HG03045 (cell line): ENCODE measurements at regions not wholly inside any gene's neighbourhood (a gene's known extent, or its start where the extent isn't known, plus 50 kb on each side); places are given as distances from the start of the nearest gene placed in this dataset.
"Not testable (repeated sequence)": the region's sequence is repeated elsewhere in the genome, so short reads cannot be mapped to it uniquely, and the experiment has no call there.

Experiments used
- ATAC-seq: cut with Tn5 transposase; IDR thresholded peaks from one replicate; pipeline ENCODE4 v1.9.1; 2021; ENCODE audit warnings: mild to moderate bottlenecking, moderate library complexity; ENCODE audit not compliant: unreplicated experiment

DNA sequence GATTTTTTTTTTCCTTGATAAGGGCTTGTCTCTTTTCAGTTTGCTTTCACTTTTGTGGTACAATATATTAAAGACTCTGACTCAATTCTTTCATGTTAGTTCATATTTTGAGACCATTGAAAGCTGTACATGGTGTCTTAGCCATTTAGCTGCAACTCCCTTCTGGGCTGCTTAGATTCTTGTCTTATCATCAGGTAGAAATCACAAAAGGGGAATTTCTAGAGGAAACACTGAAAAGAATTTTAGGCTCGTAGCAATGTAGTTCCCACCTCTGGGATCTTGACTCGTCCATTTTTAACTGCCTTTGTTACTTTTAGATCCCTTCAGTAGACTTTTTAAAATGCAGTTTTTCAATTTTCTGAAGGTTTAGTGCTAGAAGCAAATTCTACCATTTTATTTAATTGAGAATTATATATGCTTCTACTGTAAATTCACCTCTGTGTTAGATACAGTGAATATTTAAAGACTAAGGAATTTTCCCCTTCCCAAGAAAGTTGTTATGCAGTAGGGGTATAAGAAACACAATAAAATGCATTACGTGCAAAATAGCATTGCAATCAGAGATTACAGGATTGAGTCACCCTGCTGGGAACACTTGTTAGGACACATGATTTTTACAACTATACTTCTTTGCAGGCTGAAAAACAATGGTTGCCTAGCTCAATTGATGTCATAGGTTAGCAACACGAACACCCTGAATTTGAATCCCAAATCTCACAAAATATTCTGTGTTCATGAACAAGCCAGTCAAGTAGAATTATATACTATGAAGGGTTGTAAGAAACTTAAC lies 772.7 kb downstream of the PDCD6IP start:
- ATAC-seq, result no peak

DNA sequence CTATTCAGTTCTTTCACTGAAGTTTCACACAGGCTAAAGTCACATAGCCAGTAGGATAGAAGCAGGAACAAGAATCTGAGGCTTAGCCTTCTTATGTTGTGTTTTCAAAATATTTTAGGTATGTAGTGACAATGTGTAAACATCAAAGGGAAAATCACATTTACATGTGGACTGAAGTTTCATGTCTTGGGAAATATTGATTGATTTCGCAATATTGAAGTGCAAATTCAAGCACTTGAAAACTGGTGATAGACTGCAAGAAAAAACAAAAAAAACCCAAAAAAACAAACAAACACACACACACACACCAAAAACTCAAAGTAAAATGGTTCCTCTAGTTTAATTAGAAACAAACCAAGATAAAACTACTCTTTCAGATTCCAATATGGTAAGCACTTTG lies 773.3 kb downstream of the PDCD6IP start:
- ATAC-seq, result no peak

DNA sequence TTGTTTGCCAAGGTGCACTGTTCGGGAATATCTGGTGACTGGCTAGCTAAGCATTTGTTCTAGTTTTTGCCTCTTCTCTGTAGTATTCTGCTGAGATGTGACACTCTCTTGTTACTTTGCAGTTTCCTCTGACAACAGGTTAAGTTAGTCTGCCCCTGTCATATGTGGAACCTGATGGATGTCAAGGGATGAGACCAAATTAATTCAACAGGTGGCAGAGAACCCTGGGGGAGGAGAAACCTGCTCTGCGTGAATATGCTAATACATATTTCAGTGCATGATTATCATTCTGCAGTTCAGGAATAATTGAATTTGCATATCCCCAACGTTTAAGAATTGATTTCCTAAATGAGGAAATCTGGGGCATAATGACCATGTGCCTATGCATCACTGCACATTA lies 777.3 kb downstream of the PDCD6IP start:
- ATAC-seq, result no peak

DNA sequence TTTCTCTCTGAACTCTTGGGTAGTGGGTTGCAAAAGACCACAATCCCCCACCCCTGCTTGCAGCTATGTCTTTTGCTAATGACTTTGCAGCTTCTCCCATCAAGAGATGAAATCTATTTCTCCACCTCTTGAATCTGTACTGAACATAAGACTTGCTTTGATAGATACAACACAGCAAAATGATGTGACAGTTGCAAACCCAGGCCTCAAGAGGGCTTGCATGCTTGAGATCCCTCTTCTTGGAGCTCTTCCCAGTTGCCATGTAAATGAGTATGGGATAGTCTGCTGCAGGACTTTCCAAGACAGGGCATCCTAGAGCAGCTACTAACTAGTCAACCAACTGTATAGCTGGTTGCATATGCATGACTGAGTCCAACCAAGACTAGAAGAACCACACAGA lies 783.6 kb downstream of the PDCD6IP start:
- ATAC-seq, result no peak

DNA sequence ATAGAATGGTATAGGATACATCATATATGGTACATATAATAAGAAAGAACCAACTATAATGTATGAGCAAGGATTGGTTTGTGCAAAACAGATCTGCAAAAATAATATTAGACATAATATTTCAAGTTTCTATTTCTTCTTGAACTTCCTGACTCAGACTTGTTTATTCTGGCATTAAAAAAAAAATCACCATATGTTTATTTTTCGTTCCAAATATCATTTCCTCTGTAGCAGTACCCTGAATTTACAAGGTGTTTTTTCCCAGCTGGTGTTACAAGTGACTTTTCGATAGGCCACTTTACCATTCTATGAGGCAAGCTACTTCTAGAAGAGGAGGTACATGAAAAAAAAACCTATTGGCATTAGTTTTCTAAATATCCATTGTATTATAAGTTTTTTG lies 785.0 kb downstream of the PDCD6IP start:
- no peak for ATAC-seq

DNA sequence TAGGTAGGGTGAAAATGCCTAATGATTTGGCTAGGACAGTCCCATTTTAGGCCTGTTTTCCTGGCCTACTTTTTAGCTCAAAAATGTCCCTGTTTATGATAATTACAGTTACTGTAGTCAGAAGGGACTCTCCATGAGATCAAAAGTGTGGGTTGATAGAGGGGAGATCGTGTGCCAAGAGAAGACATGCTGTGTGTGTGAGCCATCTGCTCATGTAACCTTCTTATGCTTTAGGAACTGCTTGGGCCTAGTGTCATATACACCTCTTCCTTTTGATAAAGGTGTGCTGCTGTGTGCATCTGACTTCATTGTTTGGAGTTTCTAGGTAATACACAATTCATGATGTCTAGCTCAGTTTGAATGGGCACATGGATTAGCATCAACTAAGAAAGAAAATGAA lies 786.5 kb downstream of the PDCD6IP start:
- no peak for ATAC-seq

DNA sequence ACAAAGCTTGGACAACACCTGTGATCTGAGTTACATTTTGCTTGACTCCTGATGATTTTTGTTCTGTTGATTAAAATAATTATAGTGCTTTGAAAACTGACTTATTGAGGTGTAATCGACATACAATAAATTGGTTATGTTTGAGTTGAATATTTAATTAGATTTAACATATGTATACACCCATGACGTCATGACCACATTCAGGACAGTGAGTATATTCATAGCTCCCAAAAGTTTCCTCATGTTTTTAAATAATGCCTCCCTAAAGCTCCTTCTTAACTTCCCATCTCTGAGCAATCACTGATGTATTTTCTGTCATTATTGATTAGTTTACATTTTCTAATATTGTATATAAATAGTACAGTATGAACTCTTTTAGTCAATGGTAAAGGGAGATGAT lies 801.2 kb downstream of the PDCD6IP start:
- ATAC-seq, result no peak

DNA sequence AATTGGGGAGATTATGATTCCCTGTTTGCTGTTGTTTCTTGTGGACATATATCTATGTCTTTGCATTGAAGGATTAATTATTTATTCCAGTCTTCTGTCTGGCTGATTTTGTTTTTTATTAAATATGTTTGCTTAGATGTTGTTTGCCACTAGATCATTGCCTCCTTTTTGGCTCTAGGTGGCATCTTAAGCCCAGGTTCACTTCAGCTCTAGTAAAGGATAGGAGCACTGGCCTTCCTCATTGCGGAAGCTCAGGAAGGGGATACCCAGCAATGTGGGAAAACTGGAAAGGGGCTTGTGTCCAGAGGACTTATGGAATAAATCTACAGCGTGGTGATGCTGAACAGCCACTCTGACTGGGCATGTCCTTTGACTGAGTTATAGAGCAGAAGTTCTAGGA lies 821.6 kb downstream of the PDCD6IP start:
- no peak for ATAC-seq

DNA sequence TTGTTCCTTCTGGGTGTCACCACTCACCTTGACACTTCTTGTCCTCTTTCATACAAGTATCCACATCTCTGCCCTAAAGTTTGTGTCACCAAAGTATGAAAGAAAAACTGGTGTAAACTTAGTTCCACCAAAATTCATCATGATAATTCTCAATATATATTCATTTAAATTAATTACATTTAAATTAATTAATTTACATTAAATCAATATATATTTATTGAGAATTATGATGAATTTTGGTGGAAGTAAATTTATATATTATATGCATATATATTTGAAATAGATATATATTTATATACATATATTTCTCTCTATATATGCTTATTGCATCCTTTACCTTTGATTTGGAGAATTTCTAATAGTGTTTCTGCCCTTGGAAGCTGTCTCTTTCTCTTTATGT lies 828.3 kb downstream of the PDCD6IP start:
- no peak for ATAC-seq

DNA sequence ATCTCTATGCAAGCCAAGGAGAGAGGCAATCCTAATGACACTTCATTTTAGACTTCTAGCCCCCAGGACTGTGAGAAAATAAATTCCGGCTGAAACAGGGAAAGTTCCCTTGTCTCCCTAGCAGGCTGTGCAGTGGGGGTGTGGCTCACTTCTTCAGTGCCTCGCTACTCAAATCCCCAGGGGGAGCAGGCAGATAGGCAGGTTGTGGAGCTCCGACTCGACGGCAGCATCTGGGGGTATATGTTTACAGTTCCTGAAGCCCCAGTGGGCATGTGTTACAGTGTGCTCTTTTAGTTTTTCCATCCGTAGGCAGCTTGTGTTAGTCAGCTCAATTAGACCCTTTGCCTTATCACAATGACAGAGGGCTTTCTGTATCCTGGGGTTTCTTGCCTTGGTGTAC lies 836.5 kb downstream of the PDCD6IP start:
- no peak for ATAC-seq

DNA sequence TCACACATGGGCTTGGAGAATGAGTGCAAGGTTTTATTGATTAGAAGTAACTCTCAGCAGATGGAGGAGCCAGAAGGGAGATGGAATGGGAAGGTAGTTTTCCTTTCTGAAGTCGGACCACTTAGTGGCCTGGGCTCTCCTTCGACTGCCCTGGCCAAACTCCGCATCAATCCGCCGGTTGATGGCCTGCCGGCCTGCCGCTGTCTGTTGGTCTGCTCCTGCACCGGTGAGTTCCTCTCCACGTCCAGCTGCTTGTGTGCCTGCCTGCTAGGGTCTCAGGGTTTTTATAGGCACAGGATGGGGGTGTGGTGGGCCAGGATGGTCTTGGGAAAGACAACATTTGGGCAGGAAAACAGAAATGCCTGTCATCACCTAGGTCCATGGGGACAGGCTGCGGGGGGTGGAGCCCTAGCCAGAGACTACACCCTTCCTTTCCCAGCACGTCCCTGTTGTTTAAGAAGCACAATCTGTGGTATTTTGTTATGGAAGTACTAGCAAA lies 837.0 kb downstream of the PDCD6IP start:
- no peak for ATAC-seq

DNA sequence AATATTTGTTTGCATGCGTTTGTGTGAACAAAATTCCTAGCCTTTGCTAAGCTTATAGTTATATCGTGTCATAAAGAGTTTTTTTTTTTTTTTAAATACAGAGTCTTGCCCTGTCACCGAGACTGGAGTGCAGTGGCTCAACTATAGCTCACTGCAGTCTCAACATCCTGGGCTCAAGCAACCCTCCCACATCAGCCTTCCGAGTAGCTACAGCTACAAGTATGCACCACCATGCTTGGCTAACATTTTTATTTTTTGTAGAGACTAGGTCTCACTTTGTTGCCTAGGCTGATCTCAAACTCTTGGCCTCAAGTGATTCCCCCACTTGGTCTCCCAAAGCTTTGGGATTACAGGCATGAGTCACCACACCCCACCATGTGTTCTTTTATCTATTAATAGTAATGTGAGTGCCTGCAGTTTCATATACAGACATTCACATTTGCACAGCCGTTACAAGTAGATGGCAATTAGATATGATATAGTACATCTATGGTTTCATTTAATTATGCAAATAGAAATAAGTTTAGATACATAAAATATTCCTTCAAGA lies 848.6 kb downstream of the PDCD6IP start:
- no peak for ATAC-seq

DNA sequence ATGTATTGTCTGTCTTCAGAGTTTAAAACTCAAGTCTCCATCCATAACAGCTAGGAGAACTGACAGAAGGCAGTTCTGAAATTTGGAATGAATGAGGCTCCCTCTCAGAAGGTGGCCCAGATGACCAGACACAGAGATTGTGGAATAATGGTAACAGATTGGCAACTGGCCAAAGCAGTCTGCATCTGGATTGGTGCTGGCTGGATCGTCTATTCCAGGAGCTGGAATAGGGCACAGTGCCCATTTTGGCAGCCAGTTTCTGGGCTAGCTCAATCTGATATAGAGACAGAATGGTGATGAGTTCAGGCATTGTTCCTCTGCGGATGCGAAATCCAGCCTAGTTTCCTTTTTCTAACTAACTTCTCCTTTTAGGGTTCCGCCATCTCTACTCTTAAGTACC lies 851.7 kb downstream of the PDCD6IP start:
- ATAC-seq, result no peak

DNA sequence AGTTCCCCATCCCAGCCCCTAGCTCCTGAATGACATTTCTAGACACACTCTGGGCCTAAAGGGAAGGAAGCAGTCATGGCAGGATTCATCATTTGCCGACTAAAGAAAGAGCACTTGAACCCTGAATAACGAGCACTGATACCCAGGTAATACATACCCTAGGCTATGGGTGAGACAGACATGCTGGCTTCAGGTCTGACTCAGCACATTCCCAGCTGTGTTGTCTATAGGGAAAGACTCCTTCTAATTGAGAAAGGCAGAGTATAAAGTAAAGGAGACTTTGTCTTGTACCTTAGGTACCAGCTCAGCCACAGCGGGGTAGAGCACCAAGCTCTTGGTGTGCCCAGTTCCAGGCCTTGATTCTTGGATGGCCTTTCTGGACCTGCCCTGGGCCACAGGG lies 870.5 kb downstream of the PDCD6IP start:
- ATAC-seq, result no peak

DNA sequence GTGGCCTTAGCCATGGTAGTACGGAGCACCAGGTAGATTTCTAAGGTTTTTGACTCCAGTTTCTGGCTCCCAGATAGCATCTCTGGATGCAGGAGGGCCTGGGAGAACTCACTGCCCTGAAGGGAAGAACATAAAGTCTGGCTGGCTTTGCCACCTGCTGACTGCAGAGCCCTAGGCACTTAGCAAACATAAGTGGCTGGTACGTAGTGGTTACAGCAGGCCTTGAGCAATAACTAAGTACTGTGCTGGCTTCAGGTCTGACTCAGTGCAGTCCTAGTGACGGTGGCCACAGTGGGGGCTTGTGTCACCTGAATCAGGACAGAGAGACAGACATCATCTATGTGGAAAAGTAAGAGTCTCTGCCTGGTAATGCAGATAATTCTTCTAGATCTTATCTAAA lies 871.1 kb downstream of the PDCD6IP start:
- ATAC-seq, result no peak

DNA sequence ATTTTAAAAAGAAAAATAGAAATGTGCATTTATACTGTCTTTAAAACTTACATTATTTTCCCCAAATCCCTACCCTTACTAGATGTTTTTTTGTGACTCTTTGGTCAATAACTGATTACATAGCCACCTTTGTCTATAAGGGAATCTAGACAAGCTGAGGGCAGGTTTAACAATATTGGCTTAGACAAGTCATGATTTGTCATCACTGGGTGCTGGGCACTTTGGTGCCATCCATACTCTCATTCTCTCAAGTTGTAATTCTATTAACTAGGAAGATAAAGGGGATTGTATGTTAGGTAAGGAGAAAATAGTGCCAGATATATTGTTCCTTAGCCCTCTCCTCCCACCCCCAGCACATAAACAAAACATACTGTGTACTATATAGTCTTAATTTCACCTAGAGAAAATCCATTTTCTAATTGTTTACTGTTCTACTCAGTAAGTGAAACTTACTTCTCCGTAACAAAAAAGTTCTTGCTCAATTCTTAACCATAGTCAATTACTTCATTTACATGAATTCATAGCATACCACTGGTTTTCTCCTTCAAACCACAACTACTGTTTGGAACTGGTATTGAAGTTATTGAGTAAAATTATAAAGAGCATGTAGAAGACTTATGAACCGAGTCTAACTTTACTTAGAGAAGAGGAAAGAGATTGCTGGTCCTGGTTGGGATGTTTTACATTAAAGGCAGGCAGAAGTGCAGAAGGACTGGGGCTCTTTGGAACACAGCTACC lies 877.1 kb downstream of the PDCD6IP start:
- ATAC-seq, result no peak

DNA sequence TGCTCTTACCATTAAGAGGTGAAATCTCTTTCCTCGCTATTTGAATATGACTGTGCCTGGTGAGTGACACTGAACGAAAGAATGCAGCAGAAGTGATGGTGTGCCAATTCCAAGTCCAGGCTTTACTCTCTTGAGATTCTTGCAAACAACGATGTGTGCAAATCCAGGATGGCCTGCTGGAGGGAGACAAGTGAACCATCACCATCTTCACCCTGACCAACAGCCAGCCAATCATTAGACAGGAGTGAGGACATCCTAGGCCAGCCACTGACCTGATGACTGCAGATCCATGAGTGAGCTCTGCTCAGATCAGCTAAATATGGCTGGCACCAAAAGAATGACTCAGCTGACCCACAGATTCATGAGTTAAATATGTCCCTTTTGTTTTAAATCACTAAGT lies 878.0 kb downstream of the PDCD6IP start:
- ATAC-seq, result no peak

DNA sequence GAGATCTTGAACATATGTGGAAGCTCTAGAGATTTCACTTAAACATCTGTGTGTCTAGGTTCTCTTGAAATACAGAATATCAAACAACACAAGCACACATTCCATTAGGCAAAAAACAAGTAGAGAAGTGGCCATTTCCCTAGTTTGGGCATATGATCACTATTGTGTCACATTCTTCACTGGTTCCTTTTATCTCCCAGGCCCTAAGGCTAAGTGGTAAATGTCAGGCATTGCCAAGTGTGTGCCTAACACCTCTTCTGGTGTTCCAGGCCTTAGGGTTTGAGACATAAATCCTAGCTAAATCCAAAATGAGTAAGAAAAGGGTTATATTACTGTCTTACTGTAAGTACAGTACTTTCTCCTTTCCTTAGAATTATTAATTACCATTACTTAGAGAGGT lies 880.1 kb downstream of the PDCD6IP start:
- no peak for ATAC-seq

DNA sequence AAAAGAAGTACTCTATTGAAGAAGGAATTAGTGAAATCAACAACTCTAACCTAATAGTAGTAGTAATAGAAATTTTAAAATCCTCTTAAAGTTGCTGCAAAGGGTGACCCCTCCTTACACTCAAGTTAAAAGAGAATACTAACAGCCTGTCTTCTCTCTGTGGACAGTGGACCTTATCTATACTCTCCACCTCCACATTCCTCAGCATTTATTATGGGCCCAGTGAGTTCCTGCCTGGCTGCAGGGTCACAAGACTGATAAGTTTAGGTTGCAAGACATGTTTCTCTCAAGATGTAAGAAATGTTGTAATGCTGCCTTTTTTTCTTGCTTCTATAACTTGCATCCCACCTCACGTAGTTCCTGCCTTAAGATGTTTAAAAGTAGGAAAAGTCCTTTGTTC lies 880.6 kb downstream of the PDCD6IP start:
- not testable (repeated sequence) for ATAC-seq

DNA sequence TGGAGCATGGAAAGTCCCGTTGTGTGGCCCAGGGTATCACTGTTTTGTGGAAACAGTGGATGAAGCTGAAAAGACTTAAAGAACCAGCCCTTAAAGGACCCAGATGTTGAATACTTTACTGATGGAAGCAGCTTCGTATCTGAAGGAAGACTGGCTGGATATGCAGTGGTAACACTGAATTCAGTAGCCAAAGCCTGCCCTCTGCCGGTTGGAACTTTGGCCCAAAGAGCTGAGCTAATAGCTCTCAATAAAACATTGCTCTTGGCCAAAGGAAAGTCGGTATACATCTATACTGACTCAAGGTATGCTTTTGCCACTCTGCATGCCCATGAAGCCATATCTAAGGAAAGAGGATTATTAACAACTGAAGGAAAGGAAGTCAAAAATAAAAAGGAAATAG lies 885.4 kb downstream of the PDCD6IP start:
- no peak for ATAC-seq

DNA sequence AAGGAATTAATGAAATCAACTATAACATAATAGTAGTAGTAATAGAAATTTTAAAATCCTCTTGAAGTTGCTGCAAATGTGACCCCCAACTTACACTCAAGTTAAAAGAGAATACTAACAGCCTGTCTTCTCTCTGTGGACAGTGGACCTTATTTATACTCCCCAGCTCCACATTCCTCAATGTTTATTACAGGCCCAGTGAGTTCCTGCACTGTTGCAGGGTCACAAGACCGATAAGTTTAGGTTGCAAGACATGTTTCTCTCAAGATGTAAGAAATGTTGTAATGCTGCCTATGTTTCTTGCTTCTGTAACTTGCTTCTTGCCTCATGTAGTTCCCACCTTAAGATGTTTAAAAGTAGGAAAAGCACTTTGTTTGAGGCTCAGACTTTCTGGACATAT lies 888.1 kb downstream of the PDCD6IP start:
- no peak for ATAC-seq

DNA sequence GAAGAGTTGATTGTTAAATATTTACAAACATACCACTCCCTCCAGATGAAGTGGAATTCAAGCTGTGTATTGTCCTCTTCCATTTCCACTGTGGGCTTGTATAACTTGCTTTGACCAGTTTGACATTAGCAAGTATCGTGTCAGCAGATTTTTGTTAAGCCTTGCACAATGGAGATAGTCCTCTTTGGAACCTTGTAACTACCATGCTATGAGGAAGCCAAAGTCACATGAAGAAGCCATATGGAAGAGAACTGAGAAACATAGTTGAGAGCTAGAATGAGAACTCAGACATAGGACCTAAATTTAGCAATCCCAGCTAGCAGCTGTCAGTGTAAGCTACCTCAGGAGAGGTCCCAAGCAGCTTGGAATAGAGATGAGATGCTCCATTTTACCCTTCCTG lies 889.2 kb downstream of the PDCD6IP start:
- no peak for ATAC-seq
